GM19328 (cell line): ENCODE measurements at regions not wholly inside any gene's neighbourhood (a gene's known extent, or its start where the extent isn't known, plus 50 kb on each side); places are given as distances from the start of the nearest gene placed in this dataset.
"Not testable (repeated sequence)": the region's sequence is repeated elsewhere in the genome, so short reads cannot be mapped to it uniquely, and the experiment has no call there.

Experiments used
- ATAC-seq: cut with Tn5 transposase; IDR thresholded peaks from one replicate; pipeline ENCODE4 v1.9.1; 2021; ENCODE audit warnings: mild to moderate bottlenecking, moderate library complexity; ENCODE audit not compliant: unreplicated experiment

DNA sequence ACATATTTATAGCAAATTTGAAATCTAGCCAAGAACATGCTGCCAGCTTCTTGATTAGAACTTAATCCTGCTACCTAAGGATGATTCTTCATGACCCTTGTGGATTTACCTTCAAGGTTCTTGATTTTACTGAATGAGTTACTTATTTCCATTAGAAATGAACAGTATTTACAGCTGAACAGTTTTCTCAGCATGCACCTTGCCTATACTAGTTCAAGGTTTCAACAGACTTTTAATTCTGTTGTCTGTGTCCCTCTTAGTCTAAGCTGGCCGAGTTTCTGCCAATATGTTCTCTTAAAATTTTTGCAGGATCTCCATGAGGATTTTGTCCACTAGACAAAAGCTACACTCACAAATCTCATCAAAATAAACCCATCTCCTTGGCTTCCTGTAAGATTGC, 188.8 kb upstream of the ST8SIA4 start:
- ATAC-seq, result no peak

- ATAC-seq, result no peak
These were observed 181.3 kb upstream of the ST8SIA4 start for GRCh38 chr5:101084353-101084752.

DNA sequence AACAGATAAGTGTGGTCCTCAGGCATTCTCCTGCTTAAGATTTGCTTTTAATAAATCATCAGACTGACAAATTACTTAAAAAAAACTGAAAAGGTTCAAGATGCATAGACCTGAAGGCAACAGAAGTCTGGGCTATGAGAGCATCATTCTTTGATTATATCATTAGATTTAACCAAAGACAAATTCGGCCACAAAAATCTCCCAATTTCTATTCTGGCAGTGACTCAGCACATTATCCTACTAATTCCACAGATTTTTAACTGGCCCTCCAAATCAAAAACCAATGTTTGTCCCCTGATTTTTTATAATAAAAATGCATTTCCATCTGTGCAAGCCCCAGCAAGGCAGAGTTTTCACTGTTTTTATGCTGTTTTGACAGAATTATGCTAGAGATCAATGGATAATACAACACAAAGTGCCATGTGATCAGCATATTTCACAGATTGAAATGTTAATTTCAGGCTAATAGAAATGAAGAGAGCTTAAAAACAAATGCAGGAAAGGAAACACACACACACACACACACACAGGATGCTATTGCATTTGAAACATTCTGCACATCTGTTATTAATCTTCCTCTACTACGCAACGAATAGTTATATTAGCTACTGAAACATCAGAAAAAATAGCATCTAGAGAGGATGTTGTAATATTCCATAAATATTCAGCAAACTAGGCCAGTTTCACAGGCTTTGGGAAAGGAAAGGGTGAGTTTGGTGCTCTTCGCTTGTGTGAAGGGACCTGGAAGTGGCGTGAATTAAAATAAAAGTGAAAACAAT, 177.6 kb upstream of the ST8SIA4 start:
- no peak for ATAC-seq

DNA sequence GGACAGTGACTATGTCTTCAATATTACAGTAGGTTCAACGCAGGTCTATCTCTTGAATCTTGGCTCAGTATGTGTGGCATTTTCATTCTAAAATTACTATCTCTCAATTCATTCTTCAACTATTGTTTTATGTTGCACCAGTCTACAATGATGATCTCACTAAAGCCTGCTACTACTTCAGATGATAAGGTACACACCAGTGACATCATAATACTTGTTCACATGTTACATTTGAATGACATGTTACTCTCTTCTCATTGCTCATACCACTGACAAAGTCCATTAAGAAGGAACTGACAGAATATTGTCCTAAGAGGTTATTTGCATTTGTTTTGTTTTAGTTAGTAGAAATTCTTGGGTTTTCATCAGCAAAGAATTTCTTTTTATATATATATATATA, 165.2 kb upstream of the ST8SIA4 start:
- no peak for ATAC-seq

GRCh38 chr5:101067429-101067828, 164.3 kb upstream of the ST8SIA4 start:
- ATAC-seq, result no peak

GRCh38 chr5:101062902-101063301, 159.8 kb upstream of the ST8SIA4 start:
- no peak for ATAC-seq

DNA sequence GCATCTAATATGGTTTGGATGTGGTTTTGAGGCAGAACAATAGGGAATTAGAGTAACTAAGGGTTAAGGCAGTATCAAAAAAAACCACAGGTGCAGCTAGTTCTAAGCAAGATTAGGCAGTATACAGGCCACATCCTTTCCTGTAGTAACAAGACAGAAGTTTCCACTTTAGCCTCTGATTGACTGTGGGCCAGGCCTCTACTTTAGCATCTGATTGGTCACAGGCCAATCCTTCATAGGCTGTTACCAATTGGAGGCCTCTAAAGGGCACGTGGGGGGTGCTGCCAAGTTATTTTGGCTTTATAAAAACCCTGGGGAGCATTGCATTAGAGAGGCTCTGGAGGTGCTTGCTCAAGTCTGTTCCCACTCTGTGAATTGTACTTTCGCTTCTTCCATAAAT, 144.1 kb upstream of the ST8SIA4 start:
- no peak for ATAC-seq

DNA sequence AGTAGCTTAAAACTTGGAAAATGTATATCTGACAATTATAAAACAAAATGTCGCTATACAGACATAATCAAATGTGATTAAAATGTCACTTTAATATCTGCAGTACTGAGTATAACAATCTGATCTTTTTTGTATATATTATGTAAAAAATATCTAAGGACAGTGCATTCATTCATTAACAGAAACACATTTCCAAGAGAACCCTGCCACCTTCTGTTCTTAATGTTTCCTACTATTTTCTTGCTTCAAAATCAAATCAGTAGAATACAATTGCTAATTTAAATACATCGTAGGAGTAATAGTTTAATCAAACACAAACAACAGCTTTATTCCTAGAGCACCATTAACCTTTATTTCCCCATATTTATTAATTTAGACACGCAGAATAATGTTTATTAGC, 142.6 kb upstream of the ST8SIA4 start:
- ATAC-seq, result no peak

- not testable (repeated sequence) for ATAC-seq
These were observed 136.9 kb upstream of the ST8SIA4 start for GRCh38 chr5:101040002-101040401.

DNA sequence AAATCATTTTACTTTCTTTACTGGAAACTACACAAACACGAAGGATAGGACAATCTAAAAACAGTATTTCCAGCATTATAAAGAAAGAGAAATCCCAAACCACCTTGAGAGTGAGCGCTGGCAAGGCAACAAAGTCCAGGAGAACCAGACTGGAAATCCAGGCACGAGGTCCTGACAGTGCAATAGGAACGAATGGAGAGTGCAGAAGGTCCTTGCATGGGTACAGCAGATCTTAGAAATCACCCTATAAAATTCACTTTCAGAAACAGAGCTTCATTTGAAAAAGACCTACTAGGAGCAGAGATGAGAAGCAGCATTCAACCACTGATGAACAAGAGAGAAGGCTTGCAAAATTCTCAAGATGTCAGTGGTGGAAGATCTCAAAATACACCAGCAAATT, 133.7 kb upstream of the ST8SIA4 start:
- no peak for ATAC-seq

GRCh38 chr5:101035425-101035824, 132.3 kb upstream of the ST8SIA4 start:
- no peak for ATAC-seq

GRCh38 chr5:101024299-101024698, 121.2 kb upstream of the ST8SIA4 start:
- no peak for ATAC-seq

DNA sequence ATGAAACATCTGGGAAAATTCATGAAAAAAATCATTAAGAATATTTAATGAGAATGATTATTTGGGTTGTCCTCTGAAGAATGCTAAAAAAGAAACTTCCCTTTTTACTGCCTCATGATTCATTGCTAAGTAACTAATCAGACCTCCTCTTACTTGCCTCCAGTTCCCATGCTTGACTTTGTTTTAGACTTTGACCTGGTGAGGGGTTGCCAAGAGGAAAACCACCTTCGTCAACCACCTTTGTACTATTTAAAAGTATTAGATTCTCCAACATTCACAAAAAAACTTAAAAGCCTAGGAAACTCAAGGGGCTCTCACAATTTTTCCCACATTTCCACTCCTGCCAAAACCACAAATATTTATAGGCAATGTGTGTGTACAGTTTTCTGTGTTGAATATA, 115.2 kb upstream of the ST8SIA4 start:
- ATAC-seq, result no peak

- no peak for ATAC-seq
These were observed 109.8 kb upstream of the ST8SIA4 start for GRCh38 chr5:101012880-101013279.

- ATAC-seq, result peak; percentile 86
These were observed 106.9 kb upstream of the ST8SIA4 start for GRCh38 chr5:101009758-101010519.

- no peak for ATAC-seq
These were observed 89.3 kb upstream of the ST8SIA4 start for GRCh38 chr5:100992354-100992753.

DNA sequence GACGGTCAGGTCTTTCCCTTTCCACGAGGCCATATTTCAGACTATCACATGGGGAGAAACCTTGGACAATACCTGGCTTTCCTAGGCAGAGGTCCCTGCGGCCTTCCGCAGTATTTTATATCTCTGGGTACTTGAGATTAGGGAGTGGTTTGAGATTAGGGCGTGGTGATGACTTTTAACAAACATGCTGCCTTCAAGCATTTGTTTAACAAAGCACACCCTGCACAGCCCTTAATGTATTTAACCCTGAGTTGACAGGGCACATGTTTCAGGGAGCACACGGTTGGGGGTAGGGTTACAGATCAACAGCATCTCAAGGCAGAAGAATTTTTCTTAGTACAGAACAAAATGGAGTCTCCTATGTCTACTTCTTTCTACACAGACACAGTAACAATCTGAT, 80.5 kb upstream of the ST8SIA4 start:
- not testable (repeated sequence) for ATAC-seq

- ATAC-seq, result no peak
These were observed 71.0 kb upstream of the ST8SIA4 start for GRCh38 chr5:100974082-100974481.

DNA sequence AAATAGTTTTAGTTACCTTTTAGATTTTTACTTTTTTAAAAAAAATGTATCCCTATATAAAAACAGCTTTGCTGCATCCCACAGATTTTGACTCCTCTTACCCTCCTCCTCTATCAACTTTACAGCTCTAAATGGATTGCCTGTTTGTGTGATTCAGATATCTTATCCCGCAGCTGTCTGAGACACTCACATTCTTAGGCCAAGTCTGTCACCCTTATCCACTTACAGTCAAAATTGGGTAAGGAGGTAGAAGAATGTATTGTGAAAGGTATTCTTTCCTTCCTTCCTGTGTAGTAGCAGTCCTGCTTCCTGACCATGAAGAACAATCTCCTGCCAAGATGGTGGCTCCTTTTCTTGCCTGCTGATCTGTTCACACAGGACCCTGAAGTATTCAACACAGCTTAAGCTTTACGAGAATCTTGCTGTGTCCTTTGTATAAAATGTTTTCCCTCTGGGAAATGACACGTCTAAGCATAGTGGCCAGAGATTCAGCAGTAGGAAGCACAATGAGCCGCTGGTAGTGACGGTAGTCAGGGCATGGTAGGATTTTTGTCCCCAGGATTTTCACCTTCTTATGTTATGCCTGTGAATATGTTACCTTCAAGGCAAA, 67.7 kb upstream of the ST8SIA4 start:
- ATAC-seq, result no peak

GRCh38 chr5:100965291-100965690, 62.2 kb upstream of the ST8SIA4 start:
- ATAC-seq, result no peak
